COLO668 (cell line): ENCODE measurements at regions not wholly inside any gene's neighbourhood (a gene's known extent, or its start where the extent isn't known, plus 50 kb on each side); places are given as distances from the start of the nearest gene placed in this dataset.

ENCODE experiments used
- DNase-seq: peaks from one replicate; lab custom pipeline; 2025; ENCODE audit not compliant: unreplicated experiment; lab: John Stamatoyannopoulos, UW

GRCh38 chr21:20301395-20301794, 696.8 kb upstream of the NCAM2 start:
- DNase-seq = no peak

GRCh38 chr21:20302084-20302483, 696.1 kb upstream of the NCAM2 start:
- no peak for DNase-seq

- DNase-seq = no peak
Measured at GRCh38 chr21:20306836-20307235, 691.4 kb upstream of the NCAM2 start.

- no peak for DNase-seq
Measured at GRCh38 chr21:20308586-20309315, 689.5 kb upstream of the NCAM2 start.

GRCh38 chr21:20311234-20311787, 686.9 kb upstream of the NCAM2 start:
- DNase-seq = no peak

- DNase-seq = no peak
Measured at GRCh38 chr21:20313013-20313412, 685.2 kb upstream of the NCAM2 start.

GRCh38 chr21:20315042-20315441, 683.2 kb upstream of the NCAM2 start:
- no peak for DNase-seq

- no peak for DNase-seq
Measured at GRCh38 chr21:20329636-20330035, 668.6 kb upstream of the NCAM2 start.

GRCh38 chr21:20330652-20331051, 667.6 kb upstream of the NCAM2 start:
- DNase-seq = no peak

GRCh38 chr21:20334585-20334984, 663.6 kb upstream of the NCAM2 start:
- DNase-seq = no peak

- DNase-seq = no peak
Measured at GRCh38 chr21:20341431-20341830, 656.8 kb upstream of the NCAM2 start.

- no peak for DNase-seq
Measured at GRCh38 chr21:20343186-20343585, 655.0 kb upstream of the NCAM2 start.

GRCh38 chr21:20351138-20351537, 647.1 kb upstream of the NCAM2 start:
- DNase-seq = no peak

- DNase-seq = no peak
Measured at GRCh38 chr21:20353351-20353750, 644.9 kb upstream of the NCAM2 start.

GRCh38 chr21:20373031-20373430, 625.2 kb upstream of the NCAM2 start:
- no peak for DNase-seq

GRCh38 chr21:20377250-20377649, 621.0 kb upstream of the NCAM2 start:
- no peak for DNase-seq

GRCh38 chr21:20388400-20388799, 609.8 kb upstream of the NCAM2 start:
- DNase-seq = no peak

GRCh38 chr21:20396798-20397197, 601.4 kb upstream of the NCAM2 start:
- DNase-seq = no peak

- DNase-seq = no peak
Measured at GRCh38 chr21:20404915-20405314, 593.3 kb upstream of the NCAM2 start.

GRCh38 chr21:20418353-20418752, 579.9 kb upstream of the NCAM2 start:
- DNase-seq = no peak

GRCh38 chr21:20419772-20420171, 578.4 kb upstream of the NCAM2 start:
- DNase-seq = no peak

- DNase-seq = no peak
Measured at GRCh38 chr21:20424943-20425342, 573.3 kb upstream of the NCAM2 start.

- no peak for DNase-seq
Measured at GRCh38 chr21:20425856-20426255, 572.4 kb upstream of the NCAM2 start.
